Neuronal stem cell (in vitro differentiated cells): ENCODE measurements at regions not wholly inside any gene's neighbourhood (a gene's known extent, or its start where the extent isn't known, plus 50 kb on each side); places are given as distances from the start of the nearest gene placed in this dataset. TPM values are rescaled to one million over a fixed set of nuclear protein-coding genes. Genes with fewer than 3 reads are reported as not detected.

ENCODE experiments used
- DNase-seq: peaks from one replicate; pipeline ENCODE4 v3.0.0-alpha.2; 2013; ENCODE audit warnings: low spot score
- H2AFZ ChIP-seq: one replicate; pipeline ENCODE4 v1.6.1; 2013; ENCODE audit warnings: mild to moderate bottlenecking, low read length, inconsistent platforms
- H2AK5ac ChIP-seq: 2 replicates; pipeline ENCODE4 v1.6.1; 2013; ENCODE audit warnings: low read depth, mild to moderate bottlenecking, inconsistent platforms, low read length, moderate library complexity, mixed read lengths
- H2BK120ac ChIP-seq: 2 replicates; pipeline ENCODE4 v1.6.1; 2013; ENCODE audit warnings: low read depth, mild to moderate bottlenecking, inconsistent platforms, low read length, moderate library complexity, mixed read lengths
- H2BK12ac ChIP-seq: one replicate; pipeline ENCODE4 v1.6.1; 2013; ENCODE audit warnings: low read length, inconsistent platforms
- H2BK15ac ChIP-seq: 2 replicates; pipeline ENCODE4 v1.6.1; 2013; ENCODE audit warnings: mild to moderate bottlenecking, low read length, inconsistent platforms, mixed read lengths
- H2BK5ac ChIP-seq: one replicate; pipeline ENCODE4 v1.6.1; 2013; ENCODE audit warnings: inconsistent platforms, mild to moderate bottlenecking, low read length, moderate library complexity
- H3K14ac ChIP-seq: one replicate; pipeline ENCODE4 v1.6.1; 2013; ENCODE audit warnings: low read length, inconsistent platforms
- H3K18ac ChIP-seq: 2 replicates; pipeline ENCODE4 v1.6.1; 2013; ENCODE audit warnings: low read length, inconsistent platforms
- H3K23ac ChIP-seq: 2 replicates; pipeline ENCODE4 v1.6.1; 2013; ENCODE audit warnings: low read depth, mild to moderate bottlenecking, mixed read lengths, low read length, inconsistent platforms; ENCODE audit not compliant: poor library complexity
- H3K27ac ChIP-seq: replicated peaks from 3 replicates; pipeline ENCODE4 v1.5.1; 2013; ENCODE audit warnings: low read length, inconsistent platforms
- H3K27me3 ChIP-seq, 3 experiments: 2 replicates each; pipeline ENCODE4 v1.6.1; 2013; ENCODE audit warnings: low read length in 3 of 3, mild to moderate bottlenecking in 2 of 3, inconsistent platforms in 1 of 3, low read depth in 1 of 3, mixed read lengths in 1 of 3, moderate library complexity in 1 of 3; ENCODE audit not compliant: control insufficient read depth in 3 of 3, insufficient read depth in 3 of 3
- H3K36me3 ChIP-seq, 2 donors: replicated peaks in 1 of 2; 2 replicates each; pipeline ENCODE4 v1.6.1; 2013; ENCODE audit warnings: low read length in 2 of 2; ENCODE audit not compliant: control insufficient read depth in 2 of 2, insufficient read depth in 2 of 2
- H3K4ac ChIP-seq: 2 replicates; pipeline ENCODE4 v1.6.1; 2013; ENCODE audit warnings: inconsistent platforms, mild to moderate bottlenecking, low read length, moderate library complexity
- H3K4me1 ChIP-seq, 2 donors: 1 replicate in 1 of 2; 2 replicates in 1 of 2; pipeline ENCODE4 v1.6.1; 2013; ENCODE audit warnings: low read length in 2 of 2, low read depth in 1 of 2; ENCODE audit not compliant: control insufficient read depth in 2 of 2, insufficient read depth in 1 of 2
- H3K4me2 ChIP-seq: one replicate; pipeline ENCODE4 v1.6.1; 2013; ENCODE audit warnings: mild to moderate bottlenecking, low read length, inconsistent platforms; ENCODE audit not compliant: insufficient read depth, poor library complexity, severe bottlenecking
- H3K4me3 ChIP-seq, 2 donors: 2 replicates each; pipeline ENCODE4 v1.5.1; 2013; ENCODE audit warnings: low read length in 2 of 2, mild to moderate bottlenecking in 2 of 2, inconsistent platforms in 1 of 2, moderate library complexity in 1 of 2
- H3K79me1 ChIP-seq: one replicate; pipeline ENCODE4 v1.6.1; 2013; ENCODE audit warnings: low read depth, mild to moderate bottlenecking, inconsistent platforms, low read length, moderate library complexity
- H3K9ac ChIP-seq: one replicate; pipeline ENCODE4 v1.6.1; 2013; ENCODE audit warnings: mild to moderate bottlenecking, low read depth, low read length, inconsistent platforms; ENCODE audit not compliant: poor library complexity
- H3K9me3 ChIP-seq, 2 donors: replicated peaks in 1 of 2; 2 replicates each; pipeline versions ENCODE3 to v1.6.1; 2013; ENCODE audit warnings: low read length in 2 of 2, mild to moderate bottlenecking in 2 of 2, inconsistent platforms in 1 of 2, low read depth in 1 of 2, mixed read lengths in 1 of 2, moderate library complexity in 1 of 2; ENCODE audit not compliant: control insufficient read depth in 2 of 2, insufficient read depth in 1 of 2
- H4K8ac ChIP-seq: one replicate; pipeline ENCODE4 v1.6.1; 2013; ENCODE audit warnings: low read depth, mild to moderate bottlenecking, inconsistent platforms, low read length, moderate library complexity
- H4K91ac ChIP-seq: one replicate; pipeline ENCODE4 v1.6.1; 2013; ENCODE audit warnings: low read length, low read depth, mild to moderate bottlenecking, inconsistent platforms; ENCODE audit not compliant: poor library complexity
- WGBS, 2 donors: extraction: QIAGEN DNeasy Blood & Tissue Kit; methylation state at CpG; one replicate each; pipeline ENCODE4 v1.1.7; 2013; ENCODE audit warnings: missing lambda C conversion rate in 2 of 2, mixed read lengths in 1 of 2; ENCODE audit not compliant: insufficient read length in 2 of 2, insufficient replicate concordance in 1 of 2; ENCODE audit errors: extremely low coverage in 2 of 2; 5-methylcytosine and 5-hydroxymethylcytosine counted together
- small RNA-seq: library from polyadenylated mRNA; stranded (forward); fragments of <200 nt; extraction: miRNeasy Mini kit (QIAGEN cat#:217004); gene quantifications from one replicate; pipeline ENCODE3, GENCODE V24; 2013; ENCODE audit not compliant: insufficient read depth

GRCh38 chr2:16716944-16717343, 51.3 kb upstream of the CYRIA start:
- Histone ChIP-seq H3K9me3 (no peaks in the 10 kb centered on the region), H3K36me3 (no peaks in the 10 kb centered on the region), H3K18ac (no peak overlapping the region), H3K79me1 (no peaks in the 10 kb centered on the region), H4K91ac (no peak overlapping the region), H2BK15ac (peak overlapping the region; percentile 28), H3K14ac (no peak overlapping the region), H2BK120ac (no peak overlapping the region), H3K4me2 (no peak overlapping the region), H4K8ac (no peak overlapping the region), H3K4me3 (no peak overlapping the region), H2BK5ac (no peak overlapping the region), H2BK12ac (no peak overlapping the region), H3K27me3 (peaks cover 0 to 8% (median 0%) of the 10 kb centered on the region in 3 experiments), H3K23ac (no peak overlapping the region), H3K4ac (no peak overlapping the region), H3K4me1 (peaks cover 0 to 5% of the 10 kb centered on the region in 2 donors), H3K27ac (no peak overlapping the region), H2AK5ac (no peak overlapping the region), H2AFZ (no peak overlapping the region), H3K9ac (no peak overlapping the region)
- DNase-seq = no peak
- no CpG with 5 or more reads among the region's 4 CpGs for WGBS, 2 donors

DNA sequence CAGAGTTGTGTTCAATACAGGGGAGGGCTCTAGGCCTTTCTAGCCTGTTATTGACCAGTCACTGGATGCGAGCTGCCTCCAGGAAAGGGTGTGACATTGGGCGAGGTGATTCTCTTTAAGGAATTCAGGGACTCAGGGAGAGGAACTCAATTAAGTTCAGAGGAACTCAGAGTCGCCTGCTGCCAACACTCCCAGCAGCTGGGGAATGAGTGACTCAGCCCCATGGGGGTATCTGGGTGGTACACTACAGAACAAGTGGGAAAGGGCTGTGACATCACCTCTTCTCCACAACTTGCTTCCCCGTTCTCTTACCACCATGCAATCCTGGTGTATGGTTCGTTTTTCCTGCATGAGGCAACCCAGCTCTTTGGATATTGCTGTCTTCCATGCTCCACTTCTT, 50.4 kb upstream of the CYRIA start:
- Histone ChIP-seq H3K9me3 (no peaks in the 10 kb centered on the region), H4K8ac (no peak overlapping the region), H3K79me1 (no peaks in the 10 kb centered on the region), H3K23ac (no peak overlapping the region), H3K9ac (no peak overlapping the region), H2BK15ac (no peak overlapping the region), H4K91ac (peak overlapping the region; percentile 6), H3K18ac (no peak overlapping the region), H2AFZ (no peak overlapping the region), H2BK5ac (no peak overlapping the region), H3K4me1 (peaks cover 0 to 5% of the 10 kb centered on the region in 2 donors), H3K14ac (no peak overlapping the region), H3K4ac (no peak overlapping the region), H2BK12ac (no peak overlapping the region), H3K4me2 (no peak overlapping the region), H2AK5ac (no peak overlapping the region), H3K36me3 (no peaks in the 10 kb centered on the region), H2BK120ac (no peak overlapping the region), H3K4me3 (peak overlapping the region in 1 of 2 donors; percentile 19), H3K27ac (no peak overlapping the region), H3K27me3 (peaks cover 0 to 8% (median 0%) of the 10 kb centered on the region in 3 experiments)
- no CpG with 5 or more reads among the region's 5 CpGs for WGBS, 2 donors
- DNase-seq = no peak

Small RNAs in the stretch of these regions (small RNA-seq; reads per million reads assigned to genes)
- not detected for gene RN7SKP168
